HG03342 (cell line): ENCODE measurements at regions not wholly inside any gene's neighbourhood (a gene's known extent, or its start where the extent isn't known, plus 50 kb on each side); places are given as distances from the start of the nearest gene placed in this dataset.
"Not testable (repeated sequence)": the region's sequence is repeated elsewhere in the genome, so short reads cannot be mapped to it uniquely, and the experiment has no call there.

Experiments
- ATAC-seq: cut with Tn5 transposase; IDR thresholded peaks from one replicate; pipeline ENCODE4 v1.9.1; 2021; ENCODE audit warnings: mild to moderate bottlenecking, moderate library complexity; ENCODE audit not compliant: unreplicated experiment

GRCh38 chr14:22122829-22123560, 449.4 kb upstream of the OR4E1 start:
- no peak for ATAC-seq

- no peak for ATAC-seq
These were observed 448.7 kb upstream of the OR4E1 start for GRCh38 chr14:22122227-22122818.

- no peak for ATAC-seq
These were observed 445.4 kb upstream of the OR4E1 start for GRCh38 chr14:22118899-22119477.

GRCh38 chr14:22113401-22113800, 439.8 kb upstream of the OR4E1 start:
- ATAC-seq = no peak

- ATAC-seq = no peak
These were observed 438.4 kb upstream of the OR4E1 start for GRCh38 chr14:22112004-22112403.

- no peak for ATAC-seq
These were observed 434.1 kb upstream of the OR4E1 start for GRCh38 chr14:22107753-22108152.

GRCh38 chr14:22106700-22107697, 433.4 kb upstream of the OR4E1 start:
- no peak for ATAC-seq

- ATAC-seq = no peak
These were observed 432.0 kb upstream of the OR4E1 start for GRCh38 chr14:22105624-22106006.

GRCh38 chr14:22105006-22105623, 431.5 kb upstream of the OR4E1 start:
- no peak for ATAC-seq

GRCh38 chr14:22100764-22101120, 427.1 kb upstream of the OR4E1 start:
- ATAC-seq = not testable (repeated sequence)

GRCh38 chr14:22099942-22100763, 426.5 kb upstream of the OR4E1 start:
- ATAC-seq = no peak

- ATAC-seq = no peak
These were observed 424.8 kb upstream of the OR4E1 start for GRCh38 chr14:22098435-22098834.

- no peak for ATAC-seq
These were observed 424.1 kb upstream of the OR4E1 start for GRCh38 chr14:22097586-22098292.

- no peak for ATAC-seq
These were observed 423.5 kb upstream of the OR4E1 start for GRCh38 chr14:22097072-22097471.

- ATAC-seq = no peak
These were observed 422.9 kb upstream of the OR4E1 start for GRCh38 chr14:22096514-22096895.

- no peak for ATAC-seq
These were observed 422.4 kb upstream of the OR4E1 start for GRCh38 chr14:22095860-22096513.

- no peak for ATAC-seq
These were observed 416.3 kb upstream of the OR4E1 start for GRCh38 chr14:22089940-22090339.

- ATAC-seq = no peak
These were observed 415.2 kb upstream of the OR4E1 start for GRCh38 chr14:22088614-22089342.
